Stimulated activated naive CD4-positive, alpha-beta T cell (primary cell): ENCODE measurements at regions not wholly inside any gene's neighbourhood (a gene's known extent, or its start where the extent isn't known, plus 50 kb on each side); places are given as distances from the start of the nearest gene placed in this dataset.
"Not testable (repeated sequence)": the region's sequence is repeated elsewhere in the genome, so short reads cannot be mapped to it uniquely, and the experiment has no call there.

Source experiments
- DNase-seq, 6 experiments: peaks; one replicate each; lab custom pipeline; 2025; lab: John Stamatoyannopoulos, UW

DNA sequence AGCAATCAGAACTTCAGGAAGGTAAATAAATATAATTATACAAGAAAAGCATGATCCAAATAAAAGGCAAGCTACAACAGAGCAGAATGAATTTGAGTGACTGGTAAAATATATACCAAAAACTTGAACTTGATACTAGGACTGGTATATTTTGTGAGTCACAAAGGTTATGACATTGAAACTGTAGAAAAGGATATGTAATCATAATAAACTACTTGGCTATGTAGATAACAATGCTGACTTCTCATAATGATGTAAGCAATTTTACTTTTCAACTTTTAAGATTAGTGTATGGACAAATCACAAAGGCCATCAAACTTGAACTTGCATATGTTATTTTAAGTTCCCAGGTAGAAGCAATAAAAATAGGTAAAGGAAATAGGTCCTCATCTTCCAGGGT, 384.5 kb upstream of the NECTIN3 start:
- no peak for DNase-seq

DNA sequence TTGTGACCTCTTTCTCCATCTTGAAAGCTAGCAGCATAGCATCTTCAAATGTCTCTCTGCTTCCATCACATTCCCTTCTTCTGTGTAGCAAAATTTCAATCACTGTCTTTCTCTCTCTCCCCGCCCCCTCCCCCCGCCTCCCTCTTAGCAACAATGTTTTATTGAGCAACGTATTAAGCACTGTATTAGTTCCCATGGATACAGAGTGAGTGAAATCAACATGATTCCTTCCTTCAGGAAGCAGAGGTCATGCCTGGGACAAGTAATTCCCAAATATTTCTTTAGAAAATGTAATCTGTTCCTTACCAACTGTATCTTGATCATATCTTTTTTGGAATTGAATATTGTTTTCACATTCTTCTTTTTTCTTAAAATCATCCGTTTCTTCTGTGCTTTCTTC, 373.7 kb upstream of the NECTIN3 start:
- no peak for DNase-seq

DNA sequence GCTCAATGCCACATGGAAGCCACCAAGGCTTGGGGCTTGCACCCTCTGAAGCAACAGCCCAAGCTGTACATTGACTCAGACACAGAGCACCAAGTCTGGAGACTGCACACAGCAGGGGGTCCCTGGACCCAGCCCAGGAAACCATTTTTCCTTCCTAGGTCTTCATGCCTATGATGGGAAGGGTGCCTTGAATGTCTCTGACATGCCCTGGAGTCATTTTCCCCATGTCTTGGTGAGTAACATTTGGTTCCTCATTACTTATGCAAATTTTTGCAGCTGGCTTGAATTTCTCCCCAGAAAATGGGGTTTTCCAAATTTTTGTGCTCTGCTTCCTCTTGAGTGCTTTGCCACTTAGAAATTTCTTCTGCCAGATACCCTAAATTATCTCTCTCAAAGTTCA, 367.3 kb upstream of the NECTIN3 start:
- DNase-seq = not testable (repeated sequence)

DNA sequence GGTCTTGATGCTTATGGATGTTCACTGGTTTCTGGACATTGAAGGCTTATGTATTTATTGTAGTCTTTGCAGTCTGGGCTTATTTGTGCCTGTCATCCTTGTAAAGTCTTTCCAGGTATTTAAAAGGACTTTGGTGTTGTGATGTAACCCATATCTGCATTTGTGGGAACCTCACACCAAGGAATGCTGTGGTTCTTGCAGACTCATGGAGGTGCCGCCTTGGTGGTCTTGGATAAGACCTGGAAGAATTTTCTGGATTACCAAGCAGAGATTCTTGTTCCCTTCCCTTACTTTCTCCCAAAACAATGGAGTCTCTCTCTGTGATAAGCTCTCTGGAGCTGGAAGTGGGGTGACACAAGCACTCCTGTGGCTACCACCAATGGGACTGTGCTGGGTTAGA, 363.5 kb upstream of the NECTIN3 start:
- no peak for DNase-seq

DNA sequence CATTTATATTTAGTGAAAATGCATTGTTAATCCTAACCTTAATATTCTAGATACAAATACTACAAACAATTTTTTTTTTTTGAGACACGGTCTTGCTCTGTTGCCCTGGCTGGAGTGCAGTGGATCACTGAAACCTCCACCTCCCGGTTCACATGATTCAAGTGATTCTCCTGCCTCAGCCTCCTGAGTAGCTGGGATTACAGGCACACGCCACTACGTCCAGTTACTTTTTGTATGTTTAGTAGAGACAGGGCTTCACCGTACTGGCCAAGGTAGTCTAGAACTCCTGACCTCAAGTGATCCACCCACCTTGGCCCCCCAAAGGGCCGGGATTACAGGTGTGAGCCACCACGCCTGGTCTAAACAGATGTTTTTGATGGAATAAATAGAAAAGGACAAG, 361.5 kb upstream of the NECTIN3 start:
- DNase-seq = no peak

DNA sequence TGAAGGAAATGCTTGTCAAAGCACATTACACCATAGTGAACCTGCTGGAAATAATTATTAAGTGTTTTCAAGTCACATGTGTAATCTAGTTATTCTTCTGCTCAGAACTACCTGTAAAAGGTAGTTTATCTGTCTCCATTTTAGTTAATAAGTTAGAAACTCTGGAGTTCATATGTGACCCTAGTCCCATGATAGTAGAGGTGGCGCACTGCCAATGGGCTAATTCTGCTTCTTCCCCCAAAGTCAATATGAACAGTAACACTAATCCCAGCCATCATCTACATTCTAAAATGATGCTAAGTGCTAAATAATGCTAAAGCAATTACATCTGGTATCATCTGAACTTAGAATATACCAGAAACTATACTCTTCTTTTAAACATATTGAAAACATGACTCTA, 361.0 kb upstream of the NECTIN3 start:
- DNase-seq = no peak

DNA sequence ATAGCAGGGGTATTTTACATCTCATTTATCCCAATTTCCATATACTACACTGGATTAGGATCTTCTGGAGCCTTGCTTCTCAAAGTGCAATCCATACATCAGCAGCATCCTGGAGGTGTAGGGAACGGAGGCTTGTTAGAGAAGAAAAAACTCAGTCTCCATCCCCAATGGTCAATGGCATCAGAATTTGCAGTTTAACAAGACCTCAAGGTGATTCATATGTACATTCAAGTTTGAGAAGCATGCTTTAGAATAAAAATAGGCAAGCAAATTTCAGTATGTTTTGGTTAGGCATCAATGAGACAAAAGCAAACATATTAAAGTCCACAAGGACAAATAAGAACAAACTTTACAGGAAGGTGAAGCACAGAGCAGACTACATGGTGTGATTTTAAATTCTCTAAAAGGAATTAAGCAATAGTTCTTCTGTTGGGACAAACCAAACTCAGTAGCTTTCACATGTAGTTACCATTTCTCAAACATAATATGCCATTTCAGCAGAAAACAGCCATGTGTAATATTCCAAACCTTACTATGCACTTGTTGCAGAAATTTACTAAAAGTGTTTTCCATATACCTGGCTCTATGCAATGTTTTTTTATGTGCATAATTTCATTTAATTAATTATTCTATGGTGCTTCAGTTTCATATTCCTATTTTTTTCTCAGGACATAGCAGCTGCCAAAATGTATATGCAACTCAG, 360.3 kb upstream of the NECTIN3 start:
- no peak for DNase-seq

DNA sequence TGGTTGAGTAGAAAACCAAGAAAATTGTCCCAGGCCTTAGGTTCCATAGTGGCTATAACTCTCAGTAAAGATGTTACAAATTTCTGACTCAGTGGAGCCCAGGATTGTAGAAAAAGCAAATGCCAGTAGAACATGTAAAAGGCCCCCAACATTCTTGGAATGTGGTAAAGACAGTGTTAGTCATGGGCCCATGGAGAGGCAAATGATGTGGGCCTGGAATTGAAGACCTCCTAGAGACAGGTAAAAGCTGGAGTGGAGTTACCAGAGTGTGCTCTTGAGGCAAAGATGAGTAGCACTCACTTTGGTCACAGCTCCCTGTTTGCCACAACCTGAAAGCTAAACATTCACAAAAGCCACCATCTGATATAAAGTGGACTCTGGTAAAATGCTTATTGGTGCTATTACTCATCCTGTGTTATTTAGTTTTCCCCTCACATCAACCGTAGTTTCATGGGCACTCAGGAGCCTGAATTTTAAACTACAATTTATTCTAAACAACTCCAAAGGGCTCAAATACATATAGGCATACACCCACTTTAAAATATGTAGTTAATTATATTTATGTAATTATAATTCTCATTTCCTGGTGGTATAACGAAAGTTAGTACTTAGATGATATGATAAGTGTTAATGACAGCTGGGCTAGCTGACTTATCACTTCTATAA, 359.6 kb upstream of the NECTIN3 start:
- DNase-seq = no peak

DNA sequence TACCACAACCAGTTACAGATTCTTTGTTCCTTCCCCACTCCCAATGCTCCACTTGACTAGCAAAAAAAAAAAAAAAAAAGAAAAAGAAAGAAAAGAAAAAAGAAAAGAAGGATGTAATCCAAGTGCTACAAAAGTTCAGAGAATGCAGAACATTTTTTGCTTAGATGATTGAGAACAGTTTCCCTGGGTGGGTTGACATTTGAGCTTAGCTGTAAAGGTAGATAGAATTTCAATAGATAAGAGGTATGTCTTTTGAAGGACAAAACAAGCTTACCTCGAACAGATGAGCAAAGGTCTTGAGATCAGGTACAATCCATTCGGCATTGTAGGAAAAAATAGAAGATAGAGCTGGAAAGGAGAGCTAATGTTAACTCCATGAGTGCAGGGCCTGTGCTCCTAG, 344.6 kb upstream of the NECTIN3 start:
- DNase-seq = no peak

DNA sequence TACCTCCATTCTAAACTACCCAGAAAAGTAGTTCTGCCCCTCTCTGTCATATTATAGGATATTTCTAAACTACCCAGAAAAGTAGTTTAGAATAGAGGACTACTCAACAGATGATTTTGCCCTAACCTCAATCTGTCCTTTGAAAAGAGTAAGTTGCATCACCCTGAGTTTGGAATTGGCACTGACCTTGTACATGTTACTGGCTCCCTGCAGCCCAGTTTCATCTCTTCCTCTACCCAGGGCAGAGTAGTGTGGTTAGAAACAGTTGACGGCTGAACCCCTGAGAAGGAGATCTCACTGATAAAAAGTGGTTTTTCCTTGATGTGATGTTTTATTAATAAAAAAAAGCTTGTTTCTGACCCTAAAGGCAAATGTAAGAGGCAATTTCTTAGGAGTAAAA, 340.5 kb upstream of the NECTIN3 start:
- no peak for DNase-seq

DNA sequence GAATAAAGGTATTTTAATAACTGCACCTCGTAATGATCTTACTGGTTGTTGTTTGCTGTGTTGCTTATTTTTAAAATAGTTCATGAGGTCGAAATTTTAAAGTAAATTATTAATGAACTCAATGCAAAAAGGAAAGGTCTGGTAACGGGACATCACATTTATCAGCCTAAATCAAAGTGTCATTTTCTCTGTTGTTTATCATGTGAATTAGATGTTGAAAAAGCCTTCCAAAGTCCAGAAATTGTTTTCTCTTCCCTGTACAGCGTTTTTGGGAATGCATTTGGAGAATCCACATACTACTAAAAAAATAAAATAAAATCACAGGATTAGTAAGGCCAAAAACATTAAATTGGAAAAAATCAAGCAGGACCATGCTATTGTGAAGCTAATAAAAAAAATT, 339.2 kb upstream of the NECTIN3 start:
- no peak for DNase-seq

DNA sequence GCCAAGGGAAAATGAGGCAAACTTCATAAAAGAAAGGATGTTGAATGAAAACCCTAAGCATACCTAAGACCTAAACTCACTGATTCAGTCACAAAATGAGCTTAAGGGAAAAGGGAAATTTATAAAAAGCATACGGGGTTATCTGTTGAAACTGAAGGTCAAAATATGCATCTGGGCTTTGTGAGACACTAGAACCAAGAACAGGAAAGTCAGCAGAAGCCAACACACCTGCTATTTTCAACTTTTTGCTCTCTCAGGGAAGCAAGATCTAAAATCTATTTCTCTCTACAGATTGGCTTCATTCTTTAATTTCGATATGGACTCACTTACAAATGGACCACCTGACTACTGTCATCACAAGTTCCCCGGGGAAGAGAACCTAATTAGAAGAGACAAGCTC, 338.6 kb upstream of the NECTIN3 start:
- no peak for DNase-seq

DNA sequence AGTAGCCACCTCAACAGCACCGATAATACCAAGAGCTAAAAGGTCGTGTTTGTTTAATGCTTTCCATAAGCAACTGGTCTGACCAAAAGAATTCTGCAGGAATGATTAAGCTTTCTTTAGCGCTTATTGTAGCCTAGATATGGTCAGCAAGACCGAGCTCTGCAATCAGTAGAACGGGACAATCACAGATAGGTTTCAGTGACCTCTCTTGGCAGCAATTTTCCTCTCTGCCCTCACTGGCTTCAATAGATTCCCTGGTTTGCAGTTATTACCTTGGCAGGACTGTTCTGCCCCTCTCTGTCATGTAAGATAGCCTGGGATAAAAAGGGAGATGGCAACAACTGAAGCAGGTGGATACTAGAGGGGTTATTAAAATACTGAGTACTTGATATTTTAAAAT, 337.1 kb upstream of the NECTIN3 start:
- DNase-seq = no peak

DNA sequence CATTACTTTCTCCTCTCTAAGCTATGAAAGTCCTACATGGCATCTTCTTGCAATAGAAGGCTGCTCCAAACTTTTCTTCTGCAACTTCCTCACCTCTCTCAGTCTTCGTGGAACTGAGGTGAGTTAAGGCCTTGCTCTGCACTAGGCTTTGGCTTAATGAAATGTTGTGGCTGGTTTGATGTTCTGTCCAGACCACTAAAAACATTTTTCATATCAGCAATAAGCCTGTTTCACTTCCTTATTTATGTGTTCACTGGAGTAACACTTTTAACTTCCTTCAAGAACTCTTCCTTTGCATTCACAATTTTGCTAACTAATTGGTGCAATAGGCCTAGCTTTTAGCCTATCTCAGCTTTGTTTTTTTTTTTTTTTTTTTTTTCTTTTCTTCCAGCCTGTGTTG, 335.3 kb upstream of the NECTIN3 start:
- no peak for DNase-seq

DNA sequence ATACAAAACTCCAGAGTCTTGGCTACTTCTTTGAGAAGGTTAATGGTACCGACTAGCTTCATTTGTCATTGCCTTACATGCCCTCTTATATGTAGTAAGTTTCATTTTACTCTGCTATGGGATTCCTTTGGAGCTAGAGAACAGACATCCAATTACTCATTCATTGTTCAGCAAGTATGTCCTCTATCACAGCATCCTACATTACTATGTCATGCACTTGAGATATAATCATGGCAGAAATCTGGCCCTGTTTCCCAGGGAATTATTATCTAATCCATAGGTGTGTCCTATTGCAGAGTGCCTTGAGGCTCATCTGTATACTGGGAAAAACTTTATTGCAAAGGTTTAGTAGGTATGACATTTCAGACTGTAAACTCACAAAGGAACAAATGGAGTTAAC, 333.1 kb upstream of the NECTIN3 start:
- DNase-seq = no peak

DNA sequence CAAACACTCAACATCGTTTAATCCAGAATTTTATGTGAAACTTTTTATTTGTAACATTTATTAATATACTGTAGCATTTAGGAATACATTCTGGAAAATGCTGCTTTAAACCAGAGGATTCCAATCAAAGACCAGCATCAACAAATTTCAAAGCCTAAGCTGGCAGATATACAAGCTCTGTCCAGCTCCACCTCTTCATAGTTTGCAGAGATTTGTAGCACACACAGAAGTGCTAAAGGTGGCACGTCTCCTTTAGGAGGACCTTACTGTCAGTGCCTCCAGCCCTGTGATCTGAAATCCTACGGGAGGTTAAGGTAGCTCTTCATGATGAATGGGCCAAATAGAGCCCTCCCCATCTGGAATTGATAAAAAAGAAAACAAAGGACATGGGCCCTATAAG, 329.7 kb upstream of the NECTIN3 start:
- no peak for DNase-seq

DNA sequence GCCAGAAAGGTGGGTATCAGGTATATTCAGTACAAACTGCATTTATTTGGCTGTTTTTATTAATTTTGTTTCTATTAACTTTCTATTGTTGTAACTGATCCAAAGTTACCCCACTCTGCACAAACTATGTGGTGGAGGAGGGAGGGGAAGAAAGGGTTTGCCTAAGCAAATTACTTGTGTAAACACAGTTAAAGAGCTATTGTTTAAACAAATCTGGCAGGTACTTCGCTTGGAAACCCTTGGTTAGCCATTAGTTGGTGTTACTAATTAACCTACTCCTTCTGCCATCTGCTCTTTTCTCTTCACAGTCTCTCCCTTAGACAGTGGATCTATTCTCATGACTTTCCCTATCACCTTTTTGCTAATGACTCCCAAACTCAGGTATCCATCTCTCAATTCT, 328.4 kb upstream of the NECTIN3 start:
- no peak for DNase-seq

DNA sequence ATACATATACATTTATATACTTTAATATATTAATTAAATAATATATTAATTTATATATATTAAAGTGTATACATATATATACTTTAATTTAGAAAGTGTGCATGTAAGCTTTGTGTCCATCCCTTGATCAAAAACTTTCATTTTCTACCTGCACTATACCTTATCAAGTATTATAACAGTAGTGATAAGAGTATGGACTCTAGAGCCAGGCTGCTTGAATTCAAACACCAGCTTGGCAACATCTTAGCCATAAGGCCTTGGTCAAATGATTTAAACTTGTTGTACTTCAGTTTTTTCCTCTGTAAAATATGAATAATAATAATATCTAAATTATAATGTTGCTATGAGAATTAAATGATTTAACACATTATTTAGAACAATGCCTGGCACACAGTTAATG, 327.6 kb upstream of the NECTIN3 start:
- DNase-seq = no peak

DNA sequence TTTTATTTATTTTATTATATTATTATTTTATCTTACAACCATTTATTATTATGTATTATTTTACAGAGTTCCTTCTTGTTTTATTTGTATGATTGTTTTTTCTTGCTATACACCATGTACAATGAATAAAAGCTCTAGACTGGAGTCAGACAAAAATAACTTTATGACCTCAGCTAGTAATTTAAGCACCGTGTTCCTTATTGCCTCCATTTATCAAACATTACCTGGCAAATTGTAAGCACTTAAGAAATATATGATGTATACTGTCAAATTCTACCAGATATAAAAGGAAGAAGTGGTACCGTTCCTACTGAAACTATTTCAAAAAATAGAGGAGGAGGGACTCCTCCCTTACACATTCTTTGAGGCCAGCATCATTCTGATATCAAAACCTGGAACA, 326.9 kb upstream of the NECTIN3 start:
- no peak for DNase-seq

DNA sequence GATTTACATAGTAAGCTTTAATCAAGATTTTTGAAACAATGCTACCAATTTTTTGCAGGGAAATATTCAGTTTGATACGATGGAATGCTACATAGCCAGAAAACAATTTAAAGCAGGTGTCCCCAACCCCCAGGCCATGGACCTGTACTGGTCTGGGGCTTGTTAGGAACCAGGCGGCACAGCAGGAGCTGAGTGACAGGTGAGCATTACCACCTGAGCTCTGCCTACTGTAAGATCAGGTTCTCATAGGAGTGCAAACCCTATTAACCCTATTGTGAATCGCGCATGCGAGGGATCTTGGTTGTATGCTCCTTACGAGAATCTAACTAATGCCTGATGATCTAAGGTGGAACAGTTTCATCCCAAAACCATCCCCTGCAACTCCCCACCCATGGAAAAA, 322.6 kb upstream of the NECTIN3 start:
- DNase-seq = no peak

DNA sequence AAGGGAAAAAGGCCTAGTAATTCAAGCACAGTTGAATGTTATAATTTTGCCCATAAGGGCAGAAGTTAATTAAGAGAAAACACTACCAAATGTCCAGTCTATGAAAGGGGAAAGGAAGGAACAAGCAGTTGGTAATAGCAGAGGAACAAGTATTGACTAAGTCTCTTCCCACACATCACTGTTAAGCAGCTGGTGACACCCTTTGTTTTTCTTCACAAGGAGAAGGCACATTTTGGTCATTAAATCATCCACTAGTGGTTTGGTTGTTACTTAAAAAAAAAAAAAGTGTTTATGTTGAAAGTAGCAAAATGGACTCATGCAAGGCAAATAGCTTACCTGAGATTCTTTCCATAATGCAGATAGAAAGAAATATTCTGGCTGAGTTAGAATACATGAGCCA, 321.4 kb upstream of the NECTIN3 start:
- no peak for DNase-seq

DNA sequence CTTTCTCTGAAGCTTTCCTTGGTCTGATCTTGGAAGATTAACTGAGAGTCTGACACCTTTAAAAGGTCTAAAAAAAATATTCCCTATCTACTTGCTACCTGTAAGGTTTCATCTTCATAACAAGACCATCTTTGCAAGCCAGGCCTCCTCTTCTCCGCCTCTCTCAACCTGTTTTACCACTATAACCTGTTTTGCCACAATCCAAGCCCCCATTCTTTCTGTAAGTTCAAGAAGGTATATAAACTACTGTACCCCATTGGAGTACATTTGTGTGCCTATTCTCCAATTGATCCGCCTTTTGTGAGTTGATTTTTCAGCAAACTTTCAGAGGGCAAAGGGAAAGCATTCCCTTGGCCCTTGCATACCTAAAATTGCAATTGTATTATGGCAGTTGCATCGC, 319.3 kb upstream of the NECTIN3 start:
- no peak for DNase-seq

DNA sequence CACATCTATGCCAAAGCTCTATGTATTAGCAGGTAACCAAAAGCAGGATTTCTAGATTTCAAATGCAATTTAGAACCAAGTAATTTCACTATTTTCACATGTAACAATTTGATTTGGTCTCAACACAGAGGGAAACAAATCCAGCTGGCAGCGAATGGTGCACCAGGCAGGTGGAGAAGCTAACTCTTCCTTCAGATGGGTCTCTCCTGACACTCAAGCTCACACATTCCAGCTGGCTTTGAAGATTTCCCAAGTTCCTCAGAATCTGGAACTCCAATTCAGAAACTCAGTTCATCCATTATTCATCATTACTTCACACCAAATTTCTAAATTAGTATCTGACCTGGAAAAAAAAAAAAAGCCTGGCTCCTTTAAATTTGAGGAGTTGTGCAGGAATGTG, 318.1 kb upstream of the NECTIN3 start:
- no peak for DNase-seq

DNA sequence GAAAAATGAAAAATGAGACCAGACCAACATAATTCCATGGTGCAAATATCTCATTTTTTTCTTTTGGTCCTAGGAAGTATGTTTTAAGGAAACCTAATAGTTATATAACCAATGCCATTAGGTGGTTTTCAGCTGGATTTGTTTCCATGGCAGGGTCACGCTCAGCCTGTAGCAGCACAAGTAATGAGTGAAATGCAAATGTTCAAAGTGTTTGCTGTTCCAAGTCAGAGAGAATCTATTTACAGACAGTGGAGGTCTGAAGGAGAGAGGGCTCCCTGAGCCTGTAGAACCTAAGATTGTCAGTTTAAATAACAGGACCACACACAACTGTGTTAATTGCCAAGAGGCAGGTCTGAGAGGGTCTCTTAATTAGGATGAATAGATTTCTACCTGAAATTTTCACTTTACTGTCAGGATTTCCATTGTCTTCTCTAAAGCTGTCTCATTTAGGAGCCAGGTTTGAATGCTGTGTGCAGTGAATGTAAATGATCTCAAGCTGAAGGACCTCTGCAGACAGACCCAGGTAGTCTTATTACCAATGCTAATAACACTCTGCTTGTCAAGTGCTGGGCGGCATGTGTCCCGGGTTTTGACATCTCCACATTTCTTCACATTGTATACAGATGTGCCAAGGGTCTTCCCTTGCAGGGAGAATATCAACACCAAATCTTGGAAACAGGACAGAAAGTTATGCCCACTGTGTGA, 317.3 kb upstream of the NECTIN3 start:
- DNase-seq = no peak
